NCI-H2029 (cell line): ENCODE measurements at regions not wholly inside any gene's neighbourhood (a gene's known extent, or its start where the extent isn't known, plus 50 kb on each side); places are given as distances from the start of the nearest gene placed in this dataset.

Source experiments
- DNase-seq: peaks from one replicate; lab custom pipeline; 2025; lab: John Stamatoyannopoulos, UW

- DNase-seq, result no peak
These were observed 53.6 kb upstream of the EPCAM start for GRCh38 chr2:47315475-47315874.

- DNase-seq, result no peak
These were observed 55.4 kb upstream of the EPCAM start for GRCh38 chr2:47313728-47314127.

- DNase-seq, result no peak
These were observed 55.9 kb upstream of the EPCAM start for GRCh38 chr2:47313141-47313691.

- no peak for DNase-seq
These were observed 56.6 kb upstream of the EPCAM start for GRCh38 chr2:47312491-47312850.

- no peak for DNase-seq
These were observed 57.2 kb upstream of the EPCAM start for GRCh38 chr2:47311764-47312490.

- no peak for DNase-seq
These were observed 58.1 kb upstream of the EPCAM start for GRCh38 chr2:47310801-47311560.

GRCh38 chr2:47309952-47310800 is 58.9 kb upstream of the EPCAM start:
- no peak for DNase-seq

- no peak for DNase-seq
These were observed 59.6 kb upstream of the EPCAM start for GRCh38 chr2:47309472-47309951.

GRCh38 chr2:47307066-47307465 is 62.0 kb upstream of the EPCAM start:
- DNase-seq, result peak; percentile 20

GRCh38 chr2:47304654-47305053 is 64.5 kb upstream of the EPCAM start:
- DNase-seq, result no peak

GRCh38 chr2:47303341-47304148 is 65.6 kb upstream of the EPCAM start:
- DNase-seq, result no peak

- DNase-seq, result no peak
These were observed 66.8 kb upstream of the EPCAM start for GRCh38 chr2:47302308-47302707.

- DNase-seq, result no peak
These were observed 67.4 kb upstream of the EPCAM start for GRCh38 chr2:47301731-47302130.

- DNase-seq, result no peak
These were observed 67.9 kb upstream of the EPCAM start for GRCh38 chr2:47301277-47301618.

GRCh38 chr2:47300609-47301276 is 68.4 kb upstream of the EPCAM start:
- no peak for DNase-seq

GRCh38 chr2:47300081-47300480 is 69.0 kb upstream of the EPCAM start:
- DNase-seq, result no peak

- DNase-seq, result no peak
These were observed 69.6 kb upstream of the EPCAM start for GRCh38 chr2:47299555-47299954.

- DNase-seq, result no peak
These were observed 70.3 kb upstream of the EPCAM start for GRCh38 chr2:47298771-47299170.

GRCh38 chr2:47297767-47298425 is 71.2 kb upstream of the EPCAM start:
- no peak for DNase-seq

GRCh38 chr2:47295981-47296635 is 73.0 kb upstream of the EPCAM start:
- no peak for DNase-seq
